Neuronal stem cell (in vitro differentiated cells): ENCODE measurements at regions not wholly inside any gene's neighbourhood (a gene's known extent, or its start where the extent isn't known, plus 50 kb on each side); places are given as distances from the start of the nearest gene placed in this dataset.

Source experiments
- DNase-seq: peaks from one replicate; pipeline ENCODE4 v3.0.0-alpha.2; 2013; ENCODE audit warnings: low spot score
- H2AFZ ChIP-seq: one replicate; pipeline ENCODE4 v1.6.1; 2013; ENCODE audit warnings: mild to moderate bottlenecking, low read length, inconsistent platforms
- H2AK5ac ChIP-seq: 2 replicates; pipeline ENCODE4 v1.6.1; 2013; ENCODE audit warnings: low read depth, mild to moderate bottlenecking, inconsistent platforms, low read length, moderate library complexity, mixed read lengths
- H2BK120ac ChIP-seq: 2 replicates; pipeline ENCODE4 v1.6.1; 2013; ENCODE audit warnings: low read depth, mild to moderate bottlenecking, inconsistent platforms, low read length, moderate library complexity, mixed read lengths
- H2BK12ac ChIP-seq: one replicate; pipeline ENCODE4 v1.6.1; 2013; ENCODE audit warnings: low read length, inconsistent platforms
- H2BK15ac ChIP-seq: 2 replicates; pipeline ENCODE4 v1.6.1; 2013; ENCODE audit warnings: mild to moderate bottlenecking, low read length, inconsistent platforms, mixed read lengths
- H2BK5ac ChIP-seq: one replicate; pipeline ENCODE4 v1.6.1; 2013; ENCODE audit warnings: inconsistent platforms, mild to moderate bottlenecking, low read length, moderate library complexity
- H3K14ac ChIP-seq: one replicate; pipeline ENCODE4 v1.6.1; 2013; ENCODE audit warnings: low read length, inconsistent platforms
- H3K18ac ChIP-seq: 2 replicates; pipeline ENCODE4 v1.6.1; 2013; ENCODE audit warnings: low read length, inconsistent platforms
- H3K23ac ChIP-seq: 2 replicates; pipeline ENCODE4 v1.6.1; 2013; ENCODE audit warnings: low read depth, mild to moderate bottlenecking, mixed read lengths, low read length, inconsistent platforms; ENCODE audit not compliant: poor library complexity
- H3K27ac ChIP-seq: replicated peaks from 3 replicates; pipeline ENCODE4 v1.5.1; 2013; ENCODE audit warnings: low read length, inconsistent platforms
- H3K27me3 ChIP-seq, 3 experiments: 2 replicates each; pipeline ENCODE4 v1.6.1; 2013; ENCODE audit warnings: low read length in 3 of 3, mild to moderate bottlenecking in 2 of 3, inconsistent platforms in 1 of 3, low read depth in 1 of 3, mixed read lengths in 1 of 3, moderate library complexity in 1 of 3; ENCODE audit not compliant: control insufficient read depth in 3 of 3, insufficient read depth in 3 of 3
- H3K36me3 ChIP-seq, 2 donors: replicated peaks in 1 of 2; 2 replicates each; pipeline ENCODE4 v1.6.1; 2013; ENCODE audit warnings: low read length in 2 of 2; ENCODE audit not compliant: control insufficient read depth in 2 of 2, insufficient read depth in 2 of 2
- H3K4ac ChIP-seq: 2 replicates; pipeline ENCODE4 v1.6.1; 2013; ENCODE audit warnings: inconsistent platforms, mild to moderate bottlenecking, low read length, moderate library complexity
- H3K4me1 ChIP-seq, 2 donors: 1 replicate in 1 of 2; 2 replicates in 1 of 2; pipeline ENCODE4 v1.6.1; 2013; ENCODE audit warnings: low read length in 2 of 2, low read depth in 1 of 2; ENCODE audit not compliant: control insufficient read depth in 2 of 2, insufficient read depth in 1 of 2
- H3K4me2 ChIP-seq: one replicate; pipeline ENCODE4 v1.6.1; 2013; ENCODE audit warnings: mild to moderate bottlenecking, low read length, inconsistent platforms; ENCODE audit not compliant: insufficient read depth, poor library complexity, severe bottlenecking
- H3K4me3 ChIP-seq, 2 donors: 2 replicates each; pipeline ENCODE4 v1.5.1; 2013; ENCODE audit warnings: low read length in 2 of 2, mild to moderate bottlenecking in 2 of 2, inconsistent platforms in 1 of 2, moderate library complexity in 1 of 2
- H3K79me1 ChIP-seq: one replicate; pipeline ENCODE4 v1.6.1; 2013; ENCODE audit warnings: low read depth, mild to moderate bottlenecking, inconsistent platforms, low read length, moderate library complexity
- H3K9ac ChIP-seq: one replicate; pipeline ENCODE4 v1.6.1; 2013; ENCODE audit warnings: mild to moderate bottlenecking, low read depth, low read length, inconsistent platforms; ENCODE audit not compliant: poor library complexity
- H3K9me3 ChIP-seq, 2 donors: replicated peaks in 1 of 2; 2 replicates each; pipeline versions ENCODE3 to v1.6.1; 2013; ENCODE audit warnings: low read length in 2 of 2, mild to moderate bottlenecking in 2 of 2, inconsistent platforms in 1 of 2, low read depth in 1 of 2, mixed read lengths in 1 of 2, moderate library complexity in 1 of 2; ENCODE audit not compliant: control insufficient read depth in 2 of 2, insufficient read depth in 1 of 2
- H4K8ac ChIP-seq: one replicate; pipeline ENCODE4 v1.6.1; 2013; ENCODE audit warnings: low read depth, mild to moderate bottlenecking, inconsistent platforms, low read length, moderate library complexity
- H4K91ac ChIP-seq: one replicate; pipeline ENCODE4 v1.6.1; 2013; ENCODE audit warnings: low read length, low read depth, mild to moderate bottlenecking, inconsistent platforms; ENCODE audit not compliant: poor library complexity
- WGBS, 2 donors: extraction: QIAGEN DNeasy Blood & Tissue Kit; methylation state at CpG; one replicate each; pipeline ENCODE4 v1.1.7; 2013; ENCODE audit warnings: missing lambda C conversion rate in 2 of 2, mixed read lengths in 1 of 2; ENCODE audit not compliant: insufficient read length in 2 of 2, insufficient replicate concordance in 1 of 2; ENCODE audit errors: extremely low coverage in 2 of 2; 5-methylcytosine and 5-hydroxymethylcytosine counted together

GRCh38 chr21:25507522-25507921 is 99.8 kb downstream of the MRPL39 start:
- no peak overlapping the region for H2BK120ac ChIP-seq
- no peak overlapping the region for H4K8ac ChIP-seq
- no peak overlapping the region for H3K4ac ChIP-seq
- no peak for DNase-seq
- H3K27ac ChIP-seq: no peak overlapping the region
- no peak overlapping the region for H4K91ac ChIP-seq
- no peak overlapping the region for H3K18ac ChIP-seq
- no peaks in the 10 kb centered on the region for H3K4me1 ChIP-seq
- no peak overlapping the region for H3K4me3 ChIP-seq
- H3K36me3 ChIP-seq: no peaks in the 10 kb centered on the region
- H2BK12ac ChIP-seq: no peak overlapping the region
- peaks cover 0 to 2% of the 10 kb centered on the region in 2 donors for H3K9me3 ChIP-seq
- no peak overlapping the region for H3K14ac ChIP-seq
- H3K27me3 ChIP-seq: no peaks in the 10 kb centered on the region
- no peak overlapping the region for H2BK15ac ChIP-seq
- no peak overlapping the region for H3K4me2 ChIP-seq
- no peak overlapping the region for H2AK5ac ChIP-seq
- no peaks in the 10 kb centered on the region for H3K79me1 ChIP-seq
- no peak overlapping the region for H2AFZ ChIP-seq
- H3K23ac ChIP-seq: no peak overlapping the region
- no peak overlapping the region for H3K9ac ChIP-seq
- H2BK5ac ChIP-seq: no peak overlapping the region

GRCh38 chr21:25506887-25507286 is 100.4 kb downstream of the MRPL39 start:
- H2AK5ac ChIP-seq: no peak overlapping the region
- no peak overlapping the region for H3K4ac ChIP-seq
- no peak overlapping the region for H3K23ac ChIP-seq
- H3K4me3 ChIP-seq: no peak overlapping the region
- no peak overlapping the region for H2BK5ac ChIP-seq
- no peaks in the 10 kb centered on the region for H3K79me1 ChIP-seq
- H3K18ac ChIP-seq: no peak overlapping the region
- H4K91ac ChIP-seq: no peak overlapping the region
- DNase-seq: no peak
- peaks cover 0 to 2% of the 10 kb centered on the region in 2 donors for H3K9me3 ChIP-seq
- H3K4me2 ChIP-seq: no peak overlapping the region
- H3K4me1 ChIP-seq: no peaks in the 10 kb centered on the region
- H4K8ac ChIP-seq: no peak overlapping the region
- H2AFZ ChIP-seq: no peak overlapping the region
- H2BK120ac ChIP-seq: no peak overlapping the region
- H2BK15ac ChIP-seq: no peak overlapping the region
- H3K14ac ChIP-seq: no peak overlapping the region
- no peak overlapping the region for H3K9ac ChIP-seq
- WGBS, 2 donors: no CpG with 5 or more reads among the region's 6 CpGs
- no peaks in the 10 kb centered on the region for H3K36me3 ChIP-seq
- no peak overlapping the region for H2BK12ac ChIP-seq
- H3K27me3 ChIP-seq: no peaks in the 10 kb centered on the region
- no peak overlapping the region for H3K27ac ChIP-seq

- no peak for DNase-seq
- Histone ChIP-seq H3K9me3 (peaks cover 0 to 2% of the 10 kb centered on the region in 2 donors), H3K18ac (no peak overlapping the region), H3K23ac (no peak overlapping the region), H2BK120ac (no peak overlapping the region), H4K91ac (no peak overlapping the region), H3K79me1 (no peaks in the 10 kb centered on the region), H3K4ac (no peak overlapping the region), H3K4me1 (no peaks in the 10 kb centered on the region), H3K27ac (no peak overlapping the region), H2AK5ac (no peak overlapping the region), H4K8ac (no peak overlapping the region), H3K14ac (no peak overlapping the region), H3K4me2 (no peak overlapping the region), H3K9ac (no peak overlapping the region), H2AFZ (no peak overlapping the region), H3K27me3 (no peaks in the 10 kb centered on the region), H2BK15ac (no peak overlapping the region), H2BK5ac (no peak overlapping the region), H3K36me3 (no peaks in the 10 kb centered on the region), H2BK12ac (no peak overlapping the region), H3K4me3 (no peak overlapping the region)
- WGBS, 2 donors: no CpG with 5 or more reads among the region's 2 CpGs
These were observed 101.0 kb downstream of the MRPL39 start for GRCh38 chr21:25506261-25506660.

- Histone ChIP-seq H3K27ac (no peak overlapping the region), H2BK15ac (no peak overlapping the region), H3K27me3 (no peaks in the 10 kb centered on the region), H4K91ac (no peak overlapping the region), H2AFZ (no peak overlapping the region), H4K8ac (no peak overlapping the region), H3K79me1 (no peaks in the 10 kb centered on the region), H3K14ac (no peak overlapping the region), H3K4ac (no peak overlapping the region), H3K4me3 (no peak overlapping the region), H3K4me1 (no peaks in the 10 kb centered on the region), H2BK12ac (no peak overlapping the region), H3K9ac (no peak overlapping the region), H3K18ac (no peak overlapping the region), H2AK5ac (no peak overlapping the region), H3K36me3 (no peaks in the 10 kb centered on the region), H3K23ac (no peak overlapping the region), H3K4me2 (no peak overlapping the region), H3K9me3 (peaks cover 0 to 2% of the 10 kb centered on the region in 2 donors), H2BK5ac (no peak overlapping the region), H2BK120ac (no peak overlapping the region)
- DNase-seq: no peak
- no CpG with 5 or more reads among the region's 1 CpG for WGBS, 2 donors
These were observed 103.3 kb downstream of the MRPL39 start for GRCh38 chr21:25503981-25504380.
